C4-2B (cell line): ENCODE measurements at regions not wholly inside any gene's neighbourhood (a gene's known extent, or its start where the extent isn't known, plus 50 kb on each side); places are given as distances from the start of the nearest gene placed in this dataset.

Experiments used
- ZFX ChIP-seq: fragments of 450-650 bp; IDR thresholded peaks from 2 replicates; pipeline ENCODE4 v1.6.1; 2017
- TF ChIP-seq, protein P1 (sequence below): fragments of 450-650 bp; conservative IDR thresholded peaks from 2 replicates; pipeline ENCODE4 v1.5.1; 2017; ENCODE audit warnings: mild to moderate bottlenecking

DNA sequence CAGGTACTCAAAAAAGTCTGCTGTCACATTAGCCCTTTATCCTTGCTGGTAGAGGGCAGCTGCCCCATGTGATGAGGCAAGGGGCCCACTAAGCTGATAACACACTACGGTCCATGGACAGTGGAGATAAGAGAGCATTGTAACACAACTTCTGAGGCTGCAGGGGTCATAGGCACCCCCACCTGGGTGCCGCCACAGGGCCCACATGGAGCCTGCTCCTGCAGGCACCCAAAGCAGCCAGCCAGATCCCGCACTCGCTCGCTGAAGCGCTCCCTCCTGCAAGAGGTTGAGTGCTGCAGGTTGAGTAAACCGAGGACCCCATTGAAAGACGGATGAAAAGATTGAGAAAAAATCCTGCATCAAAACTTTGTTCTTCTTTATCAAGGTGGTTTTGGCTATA, 566.3 kb upstream of the NOVA1 start:
- TF ChIP-seq, protein P1, sequence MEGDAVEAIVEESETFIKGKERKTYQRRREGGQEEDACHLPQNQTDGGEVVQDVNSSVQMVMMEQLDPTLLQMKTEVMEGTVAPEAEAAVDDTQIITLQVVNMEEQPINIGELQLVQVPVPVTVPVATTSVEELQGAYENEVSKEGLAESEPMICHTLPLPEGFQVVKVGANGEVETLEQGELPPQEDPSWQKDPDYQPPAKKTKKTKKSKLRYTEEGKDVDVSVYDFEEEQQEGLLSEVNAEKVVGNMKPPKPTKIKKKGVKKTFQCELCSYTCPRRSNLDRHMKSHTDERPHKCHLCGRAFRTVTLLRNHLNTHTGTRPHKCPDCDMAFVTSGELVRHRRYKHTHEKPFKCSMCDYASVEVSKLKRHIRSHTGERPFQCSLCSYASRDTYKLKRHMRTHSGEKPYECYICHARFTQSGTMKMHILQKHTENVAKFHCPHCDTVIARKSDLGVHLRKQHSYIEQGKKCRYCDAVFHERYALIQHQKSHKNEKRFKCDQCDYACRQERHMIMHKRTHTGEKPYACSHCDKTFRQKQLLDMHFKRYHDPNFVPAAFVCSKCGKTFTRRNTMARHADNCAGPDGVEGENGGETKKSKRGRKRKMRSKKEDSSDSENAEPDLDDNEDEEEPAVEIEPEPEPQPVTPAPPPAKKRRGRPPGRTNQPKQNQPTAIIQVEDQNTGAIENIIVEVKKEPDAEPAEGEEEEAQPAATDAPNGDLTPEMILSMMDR: no peak
- no peak for TF ChIP-seq ZFX
